ENCODE measurements at regions not wholly inside any gene's neighbourhood (a gene's known extent, or its start where the extent isn't known, plus 50 kb on each side); places are given as distances from the start of the nearest gene placed in this dataset.

DNA sequence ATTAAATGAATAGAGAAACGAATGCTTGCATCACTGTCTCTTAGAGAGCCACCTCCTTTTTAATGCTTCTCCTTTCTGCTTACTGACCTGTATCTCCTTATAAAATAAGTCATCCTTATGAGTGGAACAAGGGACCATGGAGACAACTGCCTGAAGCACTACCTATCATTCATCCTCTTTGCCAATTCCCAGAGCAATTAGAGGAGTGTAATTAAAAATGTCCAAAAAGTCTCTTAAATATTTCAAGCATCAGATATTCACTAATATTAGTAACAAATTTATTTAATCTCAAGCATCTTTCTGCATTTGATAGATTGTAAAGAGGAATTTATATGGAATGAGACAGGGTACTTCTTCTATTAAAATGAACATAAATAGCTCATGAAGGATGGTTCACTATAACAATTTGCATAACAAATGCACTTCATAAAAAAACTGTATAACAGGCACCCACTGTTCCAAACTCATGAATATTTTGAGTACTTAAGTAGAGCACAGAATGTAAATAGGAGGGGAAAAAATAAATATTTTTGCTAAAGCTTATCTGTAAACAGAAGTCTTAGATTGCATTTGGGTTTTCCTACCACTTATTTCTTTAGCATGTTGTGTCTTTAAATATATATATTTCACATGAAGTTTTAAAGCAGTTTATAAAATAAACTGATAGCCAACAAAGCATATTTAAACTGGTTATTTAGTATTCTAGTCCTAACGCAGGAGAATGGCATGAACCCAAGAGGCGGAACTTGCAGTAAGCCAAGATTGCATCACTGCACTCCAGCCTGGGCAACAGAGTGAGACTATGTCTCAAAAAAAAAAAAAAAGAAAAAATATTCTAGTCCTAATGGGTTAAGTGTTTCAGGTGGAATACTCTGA is 269.3 kb downstream of the TBL1XR1 start:
- TF ChIP-seq POLR2AphosphoS5 (IDR thresholded peaks at IDR 0.05; ENCODE audit: borderline replicate concordance, low read depth, low read length) (no peak), EZH2 (IDR thresholded peaks at IDR 0.05) (no peak), FOXP2 (optimal IDR thresholded peaks at IDR 0.05; ENCODE audit: control extremely low read depth, extremely low read length, insufficient read depth) (no peak)
